Mesothelial cell of epicardium (in vitro differentiated cells): ENCODE measurements at regions not wholly inside any gene's neighbourhood (a gene's known extent, or its start where the extent isn't known, plus 50 kb on each side); places are given as distances from the start of the nearest gene placed in this dataset.
A peak's percentile ranks its signal among the peaks of the same experiment; 100 is the strongest.

ENCODE experiments used
- DNase-seq, 2 experiments: peaks; one replicate each; pipeline ENCODE4 v3.0.0; 2021; ENCODE audit warnings: low spot score in 2 of 2; ENCODE audit not compliant: unreplicated experiment in 2 of 2
- H3K27ac Mint-ChIP-seq: 2 replicates; pipeline ENCODE4 v1.8.0; 2021; ENCODE audit warnings: mixed read lengths
- H3K27me3 Mint-ChIP-seq: 2 replicates; pipeline ENCODE4 v1.8.0; 2021; ENCODE audit warnings: low read depth, mixed read lengths
- H3K36me3 Mint-ChIP-seq: 2 replicates; pipeline ENCODE4 v1.8.0; 2021; ENCODE audit warnings: mixed read lengths
- H3K4me1 Mint-ChIP-seq: 2 replicates; pipeline ENCODE4 v1.8.0; 2021; ENCODE audit warnings: mixed read lengths
- H3K4me3 Mint-ChIP-seq: 2 replicates; pipeline ENCODE4 v1.8.0; 2021; ENCODE audit warnings: mild to moderate bottlenecking, moderate library complexity, mixed read lengths
- H3K9me3 Mint-ChIP-seq: 2 replicates; pipeline ENCODE4 v1.8.0; 2021; ENCODE audit warnings: mixed read lengths
- TF ChIP-seq, protein P1 (sequence below): fragments of 200-600 bp; sonication (generic); IDR thresholded peaks from one replicate; pipeline ENCODE4 v1.5.0; 2021; ENCODE audit warnings: antibody characterized with exemption; ENCODE audit not compliant: unreplicated experiment

DNA sequence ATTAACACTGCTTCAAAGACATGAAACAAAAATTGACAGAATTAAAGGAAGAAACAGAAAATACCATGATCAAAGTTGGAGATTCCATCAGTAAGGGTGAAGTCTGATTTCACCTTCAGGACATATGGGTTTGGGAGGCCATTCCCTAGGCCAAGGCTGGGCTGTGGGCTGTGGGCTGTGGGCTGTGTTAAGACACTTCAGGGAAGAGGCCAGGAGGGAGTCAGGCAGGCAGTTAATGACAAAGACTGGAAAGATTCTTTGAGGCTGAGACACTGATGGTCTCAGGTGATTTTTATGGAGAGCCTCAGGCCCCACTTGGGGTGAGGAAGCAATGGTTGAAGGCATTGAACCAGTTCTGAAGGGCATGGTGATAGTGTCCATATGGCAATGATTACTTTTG lies 57.5 kb downstream of the MAGEF1 start:
- no peak overlapping the region for H3K4me3 Mint-ChIP-seq
- H3K27me3 Mint-ChIP-seq: no peaks in the 10 kb centered on the region
- H3K27ac Mint-ChIP-seq: no peak overlapping the region
- TF ChIP-seq, protein P1, sequence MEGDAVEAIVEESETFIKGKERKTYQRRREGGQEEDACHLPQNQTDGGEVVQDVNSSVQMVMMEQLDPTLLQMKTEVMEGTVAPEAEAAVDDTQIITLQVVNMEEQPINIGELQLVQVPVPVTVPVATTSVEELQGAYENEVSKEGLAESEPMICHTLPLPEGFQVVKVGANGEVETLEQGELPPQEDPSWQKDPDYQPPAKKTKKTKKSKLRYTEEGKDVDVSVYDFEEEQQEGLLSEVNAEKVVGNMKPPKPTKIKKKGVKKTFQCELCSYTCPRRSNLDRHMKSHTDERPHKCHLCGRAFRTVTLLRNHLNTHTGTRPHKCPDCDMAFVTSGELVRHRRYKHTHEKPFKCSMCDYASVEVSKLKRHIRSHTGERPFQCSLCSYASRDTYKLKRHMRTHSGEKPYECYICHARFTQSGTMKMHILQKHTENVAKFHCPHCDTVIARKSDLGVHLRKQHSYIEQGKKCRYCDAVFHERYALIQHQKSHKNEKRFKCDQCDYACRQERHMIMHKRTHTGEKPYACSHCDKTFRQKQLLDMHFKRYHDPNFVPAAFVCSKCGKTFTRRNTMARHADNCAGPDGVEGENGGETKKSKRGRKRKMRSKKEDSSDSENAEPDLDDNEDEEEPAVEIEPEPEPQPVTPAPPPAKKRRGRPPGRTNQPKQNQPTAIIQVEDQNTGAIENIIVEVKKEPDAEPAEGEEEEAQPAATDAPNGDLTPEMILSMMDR: no peak
- H3K9me3 Mint-ChIP-seq: peaks cover 6% of the 10 kb centered on the region
- H3K36me3 Mint-ChIP-seq: peaks cover 5% of the 10 kb centered on the region
- peaks cover 49% of the 10 kb centered on the region for H3K4me1 Mint-ChIP-seq
- no peak for DNase-seq

DNA sequence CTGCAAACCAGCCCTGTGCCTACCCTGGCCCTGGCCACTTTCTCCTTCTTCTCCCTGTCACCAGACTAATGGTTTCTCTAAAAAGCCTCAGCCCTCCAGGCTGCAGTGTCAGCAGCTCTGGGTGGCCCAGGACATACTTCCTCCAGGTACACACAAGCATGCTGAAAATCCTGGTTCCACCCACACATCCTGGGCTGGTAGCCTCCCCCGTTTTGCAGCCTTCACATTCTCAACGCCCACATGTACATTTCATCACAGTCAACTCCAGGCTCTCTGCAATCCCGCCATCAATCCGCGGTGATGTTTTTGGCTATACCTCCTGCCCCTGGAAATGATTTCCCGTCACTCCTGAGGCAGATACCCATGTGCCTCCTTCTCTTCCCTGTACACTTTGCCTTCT lies 59.4 kb downstream of the MAGEF1 start:
- DNase-seq: no peak
- Mint-ChIP-seq H3K4me1 (peaks cover 44% of the 10 kb centered on the region), H3K27me3 (no peaks in the 10 kb centered on the region), H3K27ac (peak overlapping the region; percentile 66), H3K36me3 (peaks cover 5% of the 10 kb centered on the region), H3K4me3 (no peak overlapping the region), H3K9me3 (peaks cover 6% of the 10 kb centered on the region)
- TF ChIP-seq, protein P1: no peak

DNA sequence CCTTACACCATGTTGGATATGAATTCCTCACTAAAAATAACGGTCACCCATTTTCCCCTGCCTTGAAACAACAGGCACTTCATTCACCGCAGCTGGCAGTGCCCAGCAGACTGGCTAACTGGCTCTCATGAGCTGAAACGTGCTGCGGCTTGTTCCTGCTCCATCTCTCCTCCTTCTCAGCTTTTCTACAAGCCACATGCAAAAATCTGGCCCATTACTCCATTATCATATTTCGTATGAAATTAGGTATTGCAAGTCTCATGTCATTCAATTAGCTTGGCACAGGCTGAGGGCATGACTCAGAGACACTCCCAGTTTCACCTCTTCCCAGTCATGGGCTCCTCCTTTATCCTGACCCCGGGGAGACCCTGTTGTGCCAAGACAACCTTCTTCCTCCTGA lies 60.0 kb downstream of the MAGEF1 start:
- Mint-ChIP-seq H3K27ac (peak overlapping the region; percentile 66), H3K36me3 (peaks cover 5% of the 10 kb centered on the region), H3K4me3 (no peak overlapping the region), H3K4me1 (peaks cover 38% of the 10 kb centered on the region), H3K27me3 (no peaks in the 10 kb centered on the region), H3K9me3 (peaks cover 6% of the 10 kb centered on the region)
- no peak for DNase-seq
- TF ChIP-seq, protein P1: no peak

DNA sequence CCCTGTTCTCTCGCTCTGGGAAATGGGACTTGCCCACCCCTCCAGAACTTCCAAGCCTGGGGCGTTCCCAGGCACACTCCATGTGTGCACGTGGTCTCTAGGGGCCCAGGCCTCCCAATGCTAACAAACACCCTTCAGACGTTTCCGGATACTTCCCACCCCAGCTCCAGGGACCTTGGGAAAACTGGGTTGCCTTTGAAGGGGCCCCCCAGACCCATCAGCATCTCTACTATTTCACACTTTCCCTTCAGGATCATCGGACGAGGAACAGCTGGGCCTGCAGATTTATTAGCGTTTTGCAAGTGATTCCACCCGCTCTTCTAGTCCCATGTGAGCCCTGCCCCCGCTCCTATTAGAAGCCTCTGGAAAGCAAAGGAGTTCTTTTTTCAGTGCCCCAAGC lies 63.2 kb downstream of the MAGEF1 start:
- Mint-ChIP-seq H3K4me1 (peaks cover 43% of the 10 kb centered on the region), H3K36me3 (no peaks in the 10 kb centered on the region), H3K27ac (peak overlapping the region; percentile 82), H3K9me3 (no peaks in the 10 kb centered on the region), H3K4me3 (no peak overlapping the region), H3K27me3 (no peaks in the 10 kb centered on the region)
- no peak for DNase-seq
- TF ChIP-seq, protein P1: no peak

DNA sequence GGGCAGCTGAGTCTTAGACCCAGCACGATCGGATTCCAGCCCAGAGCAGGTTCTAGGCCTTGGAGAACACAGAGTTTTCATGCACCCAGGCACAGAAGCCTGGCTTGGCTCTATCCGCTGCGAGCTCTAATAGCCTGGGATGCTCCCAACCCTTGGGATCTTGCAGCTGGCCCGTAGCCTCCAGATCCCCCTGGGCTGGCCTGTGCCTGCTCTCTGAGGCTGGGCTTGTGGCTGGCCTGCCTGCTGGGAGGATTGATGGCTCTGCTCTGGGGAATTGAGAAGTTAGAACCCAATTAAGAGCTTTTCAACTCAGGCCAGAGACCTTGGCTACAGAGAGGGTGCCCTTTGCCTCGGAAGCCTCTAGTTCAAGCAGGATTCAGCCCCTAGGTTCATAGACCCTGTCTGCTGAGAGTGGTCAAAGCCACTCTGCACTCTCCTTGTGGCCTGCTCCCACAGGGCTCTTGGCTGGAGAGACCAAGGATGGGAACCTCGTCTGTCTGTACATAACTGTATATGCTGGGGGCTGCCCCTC lies 64.4 kb downstream of the MAGEF1 start:
- Mint-ChIP-seq H3K27ac (no peak overlapping the region), H3K9me3 (no peaks in the 10 kb centered on the region), H3K4me3 (no peak overlapping the region)

More for the DNA sequence above, 64.4 kb downstream of the MAGEF1 start:
- no peaks in the 10 kb centered on the region for H3K27me3 Mint-ChIP-seq
- TF ChIP-seq, protein P1: no peak
- DNase-seq: no peak
- H3K4me1 Mint-ChIP-seq: peaks cover 49% of the 10 kb centered on the region
- no peaks in the 10 kb centered on the region for H3K36me3 Mint-ChIP-seq
